H9 (cell line): ENCODE measurements at regions not wholly inside any gene's neighbourhood (a gene's known extent, or its start where the extent isn't known, plus 50 kb on each side); places are given as distances from the start of the nearest gene placed in this dataset.

Experiments
- DNase-seq: peaks from one replicate; pipeline ENCODE4 v3.0.0-alpha.2; 2017
- H2AFZ ChIP-seq: one replicate; pipeline ENCODE4 v1.6.1; 2013; ENCODE audit warnings: mild to moderate bottlenecking, low read length, control low read depth, moderate library complexity
- H2AK5ac ChIP-seq: 2 replicates; pipeline ENCODE4 v1.6.1; 2013; ENCODE audit warnings: low read length, control low read depth, mixed read lengths; ENCODE audit not compliant: insufficient read length
- H2BK120ac ChIP-seq: one replicate; pipeline ENCODE4 v1.6.1; 2013; ENCODE audit warnings: low read depth, mild to moderate bottlenecking, low read length, control low read depth, inconsistent platforms; ENCODE audit not compliant: poor library complexity, severe bottlenecking
- H2BK12ac ChIP-seq: 2 replicates; pipeline ENCODE4 v1.6.1; 2013; ENCODE audit warnings: low read length, control low read depth, mixed read lengths, low read depth; ENCODE audit not compliant: insufficient read length
- H2BK15ac ChIP-seq: 2 replicates; pipeline ENCODE4 v1.6.1; 2013; ENCODE audit warnings: low read depth, low read length, control low read depth
- H2BK20ac ChIP-seq: one replicate; pipeline ENCODE4 v1.6.1; 2013; ENCODE audit warnings: low read depth, mild to moderate bottlenecking, low read length, control low read depth, inconsistent platforms; ENCODE audit not compliant: poor library complexity, severe bottlenecking
- H2BK5ac ChIP-seq: 2 replicates; pipeline ENCODE4 v1.6.1; 2013; ENCODE audit warnings: low read length, control low read depth, mixed read lengths; ENCODE audit not compliant: insufficient read length
- H3K14ac ChIP-seq: 2 replicates; pipeline ENCODE4 v1.6.1; 2013; ENCODE audit warnings: low read length, control low read depth; ENCODE audit not compliant: insufficient read depth
- H3K18ac ChIP-seq: 2 replicates; pipeline ENCODE4 v1.6.1; 2013; ENCODE audit warnings: low read depth, mild to moderate bottlenecking, mixed read lengths, low read length, control low read depth; ENCODE audit not compliant: insufficient read length
- H3K23ac ChIP-seq: 2 replicates; pipeline ENCODE4 v1.6.1; 2013; ENCODE audit warnings: low read length, control low read depth, mixed read lengths, low read depth; ENCODE audit not compliant: insufficient read length
- H3K23me2 ChIP-seq: 2 replicates; pipeline ENCODE4 v1.6.1; 2013; ENCODE audit warnings: low read depth, mild to moderate bottlenecking, mixed read lengths, low read length, control low read depth; ENCODE audit not compliant: insufficient read length, poor library complexity, severe bottlenecking
- H3K27ac ChIP-seq: 2 replicates; pipeline ENCODE4 v1.5.1; 2013; ENCODE audit warnings: low read length, control low read depth, mixed read lengths, low read depth; ENCODE audit not compliant: insufficient read length
- H3K27me3 ChIP-seq: 2 replicates; pipeline ENCODE4 v1.6.1; 2013; ENCODE audit warnings: low read length, control low read depth, inconsistent platforms; ENCODE audit not compliant: insufficient read depth
- H3K4ac ChIP-seq: 2 replicates; pipeline ENCODE4 v1.6.1; 2013; ENCODE audit warnings: low read depth, mild to moderate bottlenecking, control low read depth, inconsistent platforms, low read length, moderate library complexity
- H3K4me1 ChIP-seq: 2 replicates; pipeline ENCODE4 v1.6.1; 2013; ENCODE audit warnings: low read length, control low read depth, inconsistent platforms; ENCODE audit not compliant: insufficient read depth
- H3K4me2 ChIP-seq: 2 replicates; pipeline ENCODE4 v1.6.1; 2013; ENCODE audit warnings: low read length, control low read depth, mixed read lengths; ENCODE audit not compliant: insufficient read length, insufficient read depth
- H3K56ac ChIP-seq: 2 replicates; pipeline ENCODE4 v1.6.1; 2013; ENCODE audit warnings: low read depth, mild to moderate bottlenecking, mixed read lengths, low read length, control low read depth; ENCODE audit not compliant: insufficient read length
- H3K79me1 ChIP-seq: 2 replicates; pipeline ENCODE4 v1.6.1; 2013; ENCODE audit warnings: low read depth, mild to moderate bottlenecking, moderate library complexity, low read length, control low read depth, inconsistent platforms; ENCODE audit not compliant: insufficient read depth, poor library complexity, severe bottlenecking
- H3K79me2 ChIP-seq: 2 replicates; pipeline ENCODE4 v1.6.1; 2013; ENCODE audit warnings: low read length, control low read depth, inconsistent platforms; ENCODE audit not compliant: insufficient read depth
- H3K9ac ChIP-seq: 2 replicates; pipeline ENCODE4 v1.6.1; 2013; ENCODE audit warnings: low read length, control low read depth, mixed read lengths; ENCODE audit not compliant: insufficient read length; ENCODE audit errors: extremely low read depth
- H3K9me3 ChIP-seq: one replicate; pipeline ENCODE4 v1.6.1; 2013; ENCODE audit warnings: low read depth, low read length, inconsistent platforms; ENCODE audit not compliant: control insufficient read depth
- H3T11ph ChIP-seq: one replicate; pipeline ENCODE4 v1.6.1; 2013; ENCODE audit warnings: mild to moderate bottlenecking, low read length, control low read depth, inconsistent platforms
- H4K20me1 ChIP-seq: one replicate; pipeline ENCODE4 v1.6.1; 2013; ENCODE audit not compliant: control insufficient read depth, insufficient read length, insufficient read depth
- H4K5ac ChIP-seq: 2 replicates; pipeline ENCODE4 v1.6.1; 2013; ENCODE audit warnings: low read depth, mild to moderate bottlenecking, mixed read lengths, low read length, control low read depth; ENCODE audit not compliant: insufficient read length
- H4K8ac ChIP-seq: replicated peaks from 2 replicates; pipeline ENCODE4 v1.6.1; 2013; ENCODE audit warnings: low read length, control low read depth, mixed read lengths, low read depth; ENCODE audit not compliant: insufficient read length
- H4K91ac ChIP-seq: 2 replicates; pipeline ENCODE4 v1.6.1; 2013; ENCODE audit warnings: low read depth, mild to moderate bottlenecking, moderate library complexity, mixed read lengths, low read length, control low read depth; ENCODE audit not compliant: insufficient read length
- H3K27ac Mint-ChIP-seq, 3 experiments: 2 replicates in 2 of 3; 3 replicates in 1 of 3; pipeline ENCODE4 v1.8.0; 2020 to 2021; ENCODE audit warnings: mixed read lengths in 3 of 3, mild to moderate bottlenecking in 1 of 3, moderate library complexity in 1 of 3
- H3K27me3 Mint-ChIP-seq: 2 replicates; pipeline ENCODE4 v1.8.0; 2021; ENCODE audit warnings: low read depth, mild to moderate bottlenecking, moderate library complexity, mixed read lengths
- H3K36me3 Mint-ChIP-seq, 3 experiments: 2 replicates in 2 of 3; 3 replicates in 1 of 3; pipeline ENCODE4 v1.8.0; 2020 to 2021; ENCODE audit warnings: low read depth in 3 of 3, mixed read lengths in 3 of 3; ENCODE audit not compliant: insufficient read depth in 1 of 3
- H3K4me1 Mint-ChIP-seq, 2 experiments: 2 replicates each; pipeline ENCODE4 v1.8.0; 2020; ENCODE audit warnings: mixed read lengths in 2 of 2
- H3K4me3 Mint-ChIP-seq, 2 experiments: 2 replicates in 1 of 2; 3 replicates in 1 of 2; pipeline ENCODE4 v1.8.0; 2020 to 2021; ENCODE audit warnings: mild to moderate bottlenecking in 2 of 2, mixed read lengths in 2 of 2, moderate library complexity in 1 of 2
- H3K9me3 Mint-ChIP-seq, 2 experiments: 2 replicates in 1 of 2; 3 replicates in 1 of 2; pipeline ENCODE4 v1.8.0; 2020; ENCODE audit warnings: mild to moderate bottlenecking in 2 of 2, mixed read lengths in 2 of 2, moderate library complexity in 1 of 2
- CTCF ChIP-seq: fragments of 200-600 bp; sonication (generic); conservative IDR thresholded peaks from 3 replicates; pipeline ENCODE4 v1.8.0; 2021; ENCODE audit warnings: antibody characterized with exemption, mild to moderate bottlenecking
- WGBS: extraction: QIAGEN DNeasy Blood & Tissue Kit; methylation state at CpG from one replicate; pipeline ENCODE4 v1.1.7; 2013; ENCODE audit warnings: missing lambda C conversion rate, low lambda C conversion rate, mixed read lengths; ENCODE audit not compliant: insufficient read length; ENCODE audit errors: extremely low coverage; 5-methylcytosine and 5-hydroxymethylcytosine counted together

DNA sequence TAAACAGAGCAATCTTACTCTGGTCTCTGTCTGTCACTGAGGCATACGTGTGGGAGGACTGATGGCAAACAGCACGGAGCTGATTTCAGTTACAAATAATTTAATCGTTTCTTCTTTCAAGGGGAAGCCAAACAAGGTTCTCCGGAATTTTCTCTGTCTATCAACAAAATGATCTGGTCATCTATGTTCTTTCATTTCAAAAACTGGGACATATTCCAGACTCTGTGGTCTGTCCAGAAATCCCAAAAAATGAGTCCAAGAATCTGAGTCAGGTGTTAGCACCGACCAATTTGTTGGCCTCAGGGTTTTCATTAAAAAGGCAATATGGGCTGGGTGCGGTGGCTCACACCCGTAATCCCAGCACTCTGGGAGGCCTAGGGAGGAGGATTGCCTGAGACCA lies 69.9 kb upstream of the ZNF608 start:
- Histone ChIP-seq H3K23ac (no peak overlapping the region), H4K8ac (no peak overlapping the region), H3K23me2 (no peaks in the 10 kb centered on the region), H3K9me3 (no peaks in the 10 kb centered on the region), H3K27me3 (no peaks in the 10 kb centered on the region), H2AK5ac (no peak overlapping the region), H3K79me1 (no peaks in the 10 kb centered on the region), H3K14ac (no peak overlapping the region), H3K9ac (no peak overlapping the region), H2AFZ (no peak overlapping the region), H3K4me1 (no peaks in the 10 kb centered on the region; the same call in 1 of the 2 replicates), H3K56ac (no peak overlapping the region), H4K5ac (no peak overlapping the region), H2BK15ac (no peak overlapping the region), H3K79me2 (no peaks in the 10 kb centered on the region), H3K4ac (no peak overlapping the region), H3K27ac (no peak overlapping the region), H4K20me1 (no peaks in the 10 kb centered on the region), H2BK5ac (no peak overlapping the region), H3K4me2 (no peak overlapping the region), H3T11ph (no peak overlapping the region), H2BK120ac (no peak overlapping the region), H4K91ac (no peak overlapping the region), H3K18ac (no peak overlapping the region), H2BK20ac (no peak overlapping the region), H2BK12ac (no peak overlapping the region)
- Mint-ChIP-seq H3K4me3 (no peak overlapping the region), H3K36me3 (no peaks in the 10 kb centered on the region), H3K27me3 (no peaks in the 10 kb centered on the region), H3K4me1 (peaks cover 0 to 2% of the 10 kb centered on the region in 2 experiments; a peak in 1 of 4 replicates), H3K27ac (no peak overlapping the region), H3K9me3 (no peaks in the 10 kb centered on the region)
- DNase-seq, result no peak
- no CpG with 5 or more reads among the region's 7 CpGs for WGBS
- TF ChIP-seq CTCF, result no peak
